SKM-1 (cell line): ENCODE measurements at regions not wholly inside any gene's neighbourhood (a gene's known extent, or its start where the extent isn't known, plus 50 kb on each side); places are given as distances from the start of the nearest gene placed in this dataset.
"Not testable (repeated sequence)": the region's sequence is repeated elsewhere in the genome, so short reads cannot be mapped to it uniquely, and the experiment has no call there.

Experiments used
- DNase-seq: peaks from one replicate; lab custom pipeline; 2025; ENCODE audit not compliant: unreplicated experiment; lab: John Stamatoyannopoulos, UW

DNA sequence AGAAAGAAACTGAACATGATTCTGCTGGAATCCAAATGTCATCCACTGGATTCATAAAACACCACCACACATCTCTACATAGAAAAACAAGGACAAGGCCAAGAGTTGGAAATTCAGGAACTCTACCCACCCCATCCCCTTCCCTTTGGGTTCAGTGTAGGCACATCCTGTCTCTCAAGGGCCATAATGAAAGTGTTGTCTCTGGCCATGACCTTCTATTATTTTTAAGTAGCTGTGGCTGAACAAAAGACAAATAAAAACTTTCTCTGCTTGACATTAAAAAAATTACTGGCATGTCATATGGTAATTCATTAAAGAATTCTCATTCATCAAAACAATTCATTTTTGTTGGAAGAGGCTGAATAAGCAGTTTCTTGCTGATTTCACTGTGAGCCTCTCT, 54.9 kb upstream of the ZBTB18 start:
- DNase-seq = no peak

GRCh38 chr1:243991650-243992049, 59.4 kb upstream of the ZBTB18 start:
- no peak for DNase-seq

- DNase-seq = no peak
Observed at GRCh38 chr1:243984788-243985187, 66.3 kb upstream of the ZBTB18 start.

GRCh38 chr1:243982447-243983018, 68.5 kb upstream of the ZBTB18 start:
- DNase-seq = no peak

DNA sequence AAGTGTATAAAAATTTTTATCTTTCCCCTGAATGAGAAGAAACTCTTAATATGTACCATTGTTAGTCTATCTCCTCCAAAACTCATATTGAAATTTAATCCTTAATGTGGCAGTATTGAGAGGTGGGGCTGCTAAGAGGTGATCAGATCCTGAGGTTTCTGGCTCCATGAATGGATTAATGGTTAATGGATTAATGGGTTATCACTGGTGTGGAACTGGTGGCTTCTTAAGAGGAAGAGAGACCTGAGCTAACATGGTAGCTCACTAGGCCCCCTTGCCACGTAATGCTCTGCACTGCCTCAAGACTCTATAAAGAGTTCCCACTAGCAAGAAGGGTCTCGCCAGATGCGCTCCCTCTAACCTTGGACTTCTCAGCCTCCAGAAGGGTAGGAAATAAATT, 70.6 kb upstream of the ZBTB18 start:
- DNase-seq = no peak

DNA sequence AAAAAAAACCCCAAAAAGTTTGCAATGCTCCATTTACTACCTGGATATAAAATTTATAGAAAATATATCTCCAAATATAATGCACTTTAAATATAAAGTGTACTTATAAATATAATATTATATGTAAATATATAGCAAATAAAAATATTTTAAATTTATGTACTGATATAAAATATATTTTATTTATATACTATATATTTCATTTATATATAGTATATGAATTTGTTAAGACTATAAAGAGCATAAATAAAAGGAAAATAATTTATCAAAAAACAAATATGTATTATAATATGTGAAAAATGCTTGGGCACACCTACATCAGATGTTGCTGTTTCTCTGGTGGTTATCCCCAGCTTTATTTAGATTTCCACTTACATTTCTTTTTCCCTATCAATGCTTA, 71.0 kb upstream of the ZBTB18 start:
- DNase-seq = no peak

GRCh38 chr1:243979396-243979795, 71.7 kb upstream of the ZBTB18 start:
- no peak for DNase-seq

GRCh38 chr1:243977094-243977493, 74.0 kb upstream of the ZBTB18 start:
- no peak for DNase-seq

DNA sequence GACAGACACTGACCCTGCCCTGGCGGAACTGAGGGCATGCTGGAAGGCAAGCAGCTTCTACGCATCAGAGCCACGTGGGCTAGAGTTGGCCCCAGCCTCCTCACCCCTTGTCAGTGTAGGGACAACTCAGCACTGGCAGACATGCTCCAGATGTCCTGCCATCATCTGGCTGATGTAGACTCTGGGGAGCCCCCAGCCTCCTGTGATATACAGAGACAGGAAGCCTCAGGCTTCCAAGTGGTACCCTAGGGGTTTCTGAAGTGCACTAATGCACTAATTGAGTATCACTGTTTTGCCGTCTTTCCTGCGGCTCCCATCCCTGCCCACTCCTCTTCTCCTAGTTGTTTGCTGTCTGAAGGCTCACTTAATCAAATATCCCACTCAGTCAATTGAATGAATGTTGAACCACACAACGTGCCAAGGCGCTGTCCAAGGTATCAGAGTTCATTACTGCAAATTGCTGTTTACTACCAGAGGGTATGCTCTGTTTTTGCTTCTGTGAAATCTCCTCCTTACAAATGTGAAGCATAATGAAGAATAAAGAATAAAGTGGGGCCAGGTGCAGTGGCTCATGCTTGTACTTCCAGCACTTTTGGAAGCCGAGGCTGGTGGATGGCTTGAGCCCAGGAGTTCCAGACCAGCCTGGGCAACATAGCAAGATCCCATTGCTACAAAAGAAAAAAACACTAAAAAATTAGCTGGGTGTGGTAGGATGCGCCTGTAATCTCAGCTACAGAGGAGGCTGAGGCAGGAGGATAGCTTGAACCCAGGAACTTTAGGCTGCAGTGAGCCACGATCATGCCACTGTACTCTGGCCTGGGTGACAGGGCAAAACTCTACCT, 76.4 kb upstream of the ZBTB18 start:
- DNase-seq = no peak

DNA sequence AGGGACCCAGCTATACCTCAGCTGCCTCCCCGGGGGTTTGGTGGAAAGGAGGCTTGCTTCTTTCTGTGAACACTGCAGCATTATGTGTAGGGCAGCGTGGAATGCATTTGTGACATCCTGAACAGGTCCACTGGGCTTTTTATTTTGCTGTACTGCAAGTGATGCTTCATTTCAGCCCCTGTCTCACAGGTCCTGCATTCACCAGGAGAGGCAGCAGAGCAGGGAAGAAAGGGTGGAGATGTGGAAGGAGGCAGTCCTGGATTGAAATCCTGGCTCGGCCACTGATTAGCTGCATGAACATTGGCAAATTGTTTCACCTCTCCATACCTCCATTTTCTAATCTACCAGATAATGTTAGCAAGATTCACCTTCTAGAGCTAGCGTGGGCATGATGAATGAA, 77.9 kb upstream of the ZBTB18 start:
- no peak for DNase-seq

DNA sequence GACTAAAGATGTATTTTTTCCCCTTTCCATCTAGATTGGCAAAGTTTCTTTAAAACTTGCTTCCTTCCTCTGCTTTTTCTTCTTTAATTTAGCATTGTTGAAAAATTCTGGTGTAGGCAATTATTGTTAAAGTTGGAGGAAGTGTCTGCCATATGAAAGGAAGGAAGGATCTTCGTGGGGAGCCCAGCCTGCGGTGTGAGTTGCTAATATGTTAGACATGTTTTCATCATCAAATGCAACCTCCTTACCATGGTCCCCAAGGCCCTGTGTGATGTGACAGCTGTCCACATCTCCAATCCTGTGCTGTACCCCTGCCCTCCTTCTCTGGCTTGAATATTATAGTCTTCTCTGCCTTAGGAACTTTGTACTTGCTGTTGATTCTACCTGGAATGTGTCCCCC, 81.0 kb upstream of the ZBTB18 start:
- DNase-seq = no peak

DNA sequence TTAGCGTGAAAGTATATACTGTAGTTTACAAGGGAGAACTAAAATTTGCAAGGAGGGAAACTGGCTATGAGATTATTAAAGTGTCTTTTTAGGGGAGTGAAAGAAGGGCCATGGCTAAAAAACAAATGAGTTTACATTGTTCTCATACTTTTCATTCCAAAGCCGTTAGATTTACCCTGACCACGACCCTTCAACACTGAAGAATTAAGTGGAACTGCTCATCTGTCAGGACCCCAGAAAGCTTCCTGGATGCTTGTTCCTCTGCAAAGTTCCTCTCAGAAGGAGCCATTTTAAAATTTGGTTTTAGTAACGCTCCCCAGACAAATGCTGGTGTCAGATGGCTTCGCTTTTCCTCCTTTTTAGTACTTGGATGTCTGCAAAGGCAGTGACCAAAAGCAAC, 82.7 kb upstream of the ZBTB18 start:
- no peak for DNase-seq

- no peak for DNase-seq
Observed at GRCh38 chr1:243964915-243965314, 86.2 kb upstream of the ZBTB18 start.

GRCh38 chr1:243963571-243963970, 87.5 kb upstream of the ZBTB18 start:
- no peak for DNase-seq

DNA sequence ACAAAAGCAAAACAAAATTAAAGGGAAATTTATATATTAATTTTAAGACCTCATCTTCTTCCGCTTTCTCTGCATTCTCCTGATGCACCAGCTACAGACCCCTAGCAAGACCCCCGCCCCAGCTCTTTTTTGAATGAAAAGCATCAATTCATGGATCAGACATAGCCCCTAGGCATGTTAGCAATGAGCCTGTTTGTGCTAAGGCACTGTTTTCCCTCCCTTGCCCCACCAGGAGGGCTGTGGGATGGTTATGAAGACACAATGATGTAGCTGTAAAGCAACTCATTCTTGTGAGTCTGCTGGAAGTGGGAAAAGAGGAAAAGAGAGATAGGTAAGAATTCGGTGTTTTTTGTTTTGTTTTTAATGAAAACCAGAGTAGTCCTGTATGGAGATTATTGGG, 88.5 kb upstream of the ZBTB18 start:
- no peak for DNase-seq

- no peak for DNase-seq
Observed at GRCh38 chr1:243959998-243960397, 91.1 kb upstream of the ZBTB18 start.

DNA sequence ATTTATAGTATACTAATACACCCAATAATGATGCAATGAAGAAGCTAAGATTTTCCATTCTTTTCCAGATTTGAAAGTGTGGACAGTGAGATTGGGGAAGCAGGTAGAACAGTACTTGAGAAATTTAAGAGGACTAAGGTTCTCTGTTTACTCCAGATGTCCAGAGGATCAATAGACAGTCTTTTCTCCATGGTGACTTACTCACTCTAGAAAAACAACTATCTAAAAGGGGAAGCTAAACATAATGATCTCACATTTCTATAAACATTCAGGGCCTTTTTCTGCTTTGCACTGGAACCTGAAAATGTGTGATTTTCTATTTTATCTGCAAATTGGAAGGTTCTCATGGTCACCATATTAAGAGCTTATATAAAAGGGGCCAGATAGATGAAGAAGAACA, 93.9 kb upstream of the ZBTB18 start:
- DNase-seq = no peak

DNA sequence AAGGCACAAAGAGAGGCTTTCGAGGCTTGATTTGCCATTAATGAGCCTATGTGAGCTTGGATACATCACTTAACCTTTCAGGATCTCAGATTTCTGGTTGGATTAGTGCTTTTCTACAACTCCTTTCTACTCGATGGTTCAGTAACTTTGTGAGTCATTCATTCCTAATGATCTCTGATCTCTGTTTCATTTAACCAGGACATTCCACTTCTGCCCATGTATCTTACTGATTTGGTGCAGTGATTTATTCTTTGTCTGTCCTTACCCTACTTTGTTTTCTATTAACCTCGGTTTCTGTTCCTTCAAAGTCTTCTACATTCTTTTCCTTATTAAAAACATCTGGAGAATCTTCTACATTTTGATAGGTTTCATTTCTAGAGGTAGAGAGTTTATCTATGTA, 94.6 kb upstream of the ZBTB18 start:
- no peak for DNase-seq

- not testable (repeated sequence) for DNase-seq
Observed at GRCh38 chr1:243951207-243951606, 99.9 kb upstream of the ZBTB18 start.

DNA sequence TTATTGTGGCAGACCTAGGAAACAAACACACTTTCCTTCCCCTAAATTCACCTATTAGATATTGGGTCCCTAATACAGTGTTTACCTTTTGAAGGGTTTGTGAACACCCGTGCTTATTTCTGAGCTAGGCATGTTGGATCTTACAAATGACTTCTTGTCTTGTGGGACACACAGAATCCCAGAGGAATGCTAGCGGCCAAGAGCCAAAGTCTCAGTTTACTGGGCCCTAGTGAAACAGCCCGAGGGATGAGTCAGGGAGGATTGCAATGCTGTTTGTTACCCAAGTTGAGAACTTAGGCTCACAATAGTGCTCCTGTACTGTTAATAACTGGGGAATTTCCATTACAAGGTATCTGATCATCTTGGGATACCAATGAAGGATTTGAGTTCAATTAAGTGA, 100.1 kb upstream of the AKT3 start:
- DNase-seq = no peak

- peak; percentile 24 for DNase-seq
Observed at GRCh38 chr1:243946946-243947345, 96.9 kb upstream of the AKT3 start.

- no peak for DNase-seq
Observed at GRCh38 chr1:243946253-243946652, 96.2 kb upstream of the AKT3 start.

DNA sequence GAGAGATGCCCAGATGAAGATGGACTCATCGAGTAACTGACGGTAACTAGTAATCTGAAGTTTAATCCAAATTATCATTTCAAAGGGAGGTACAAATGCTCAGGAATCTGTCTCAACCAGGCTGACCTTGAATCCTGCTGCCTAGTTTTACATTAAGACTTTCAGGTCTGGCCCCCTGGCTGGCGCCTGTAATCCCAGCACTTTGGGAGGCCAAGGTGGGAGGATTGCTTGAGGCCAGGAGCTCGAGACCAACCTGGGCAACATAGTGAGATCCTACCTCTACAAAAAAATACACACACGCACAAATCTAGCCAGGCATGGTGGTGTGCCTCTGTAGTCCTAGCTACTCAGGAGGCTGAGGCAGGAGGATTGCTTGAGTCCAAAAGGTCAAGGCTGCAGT, 95.7 kb upstream of the AKT3 start:
- DNase-seq = no peak
